ENCODE measurements at regions not wholly inside any gene's neighbourhood (a gene's known extent, or its start where the extent isn't known, plus 50 kb on each side); places are given as distances from the start of the nearest gene placed in this dataset.

- Mint-ChIP-seq H3K4me3 (no peak overlapping the region), H3K27ac (no peak overlapping the region), H3K9me3 (no peaks in the 10 kb centered on the region), H3K4me1 (peaks cover 5% of the 10 kb centered on the region), H3K27me3 (ENCODE audit: insufficient read depth) (no peaks in the 10 kb centered on the region), H3K36me3 (ENCODE audit: low read depth) (no peaks in the 10 kb centered on the region)
- no peak for DNase-seq
- H3K27ac ChIP-seq (ENCODE audit: low read depth, low read length), result no peak overlapping the region
- no peaks in the 10 kb centered on the region for H3K36me3 ChIP-seq (ENCODE audit: control insufficient read depth, insufficient read depth, low read length)
- no peaks in the 10 kb centered on the region for H3K4me1 ChIP-seq (ENCODE audit: control insufficient read depth, insufficient read depth, low read length)
- no peak overlapping the region for H3K9ac ChIP-seq (ENCODE audit: extremely low read depth, low read length, poor library complexity, severe bottlenecking)
- TF ChIP-seq CTCF (conservative IDR thresholded peaks at IDR 0.05), result no peak
- WGBS, 2 experiments (ENCODE audit: insufficient coverage in 1 of 2, insufficient read length in 1 of 2), result 96 to 98% methylated on average over 5 of the region's 5 CpGs
- no peak overlapping the region for H3K4me3 ChIP-seq (ENCODE audit: low read length)
- no peaks in the 10 kb centered on the region for H3K9me3 ChIP-seq (ENCODE audit: control insufficient read depth, low read length)
- no peaks in the 10 kb centered on the region for H3K27me3 ChIP-seq (ENCODE audit: control insufficient read depth, insufficient read depth, low read length, poor library complexity, severe bottlenecking)
These were observed 764.9 kb upstream of the GOLIM4 start for GRCh38 chr3:168860592-168860991.

GRCh38 chr3:168860028-168860427 is 764.3 kb upstream of the GOLIM4 start:
- no peak for TF ChIP-seq CTCF (conservative IDR thresholded peaks at IDR 0.05)
- Mint-ChIP-seq H3K27me3 (ENCODE audit: insufficient read depth) (no peaks in the 10 kb centered on the region), H3K4me3 (no peak overlapping the region), H3K27ac (no peak overlapping the region), H3K4me1 (peaks cover 5% of the 10 kb centered on the region), H3K36me3 (ENCODE audit: low read depth) (no peaks in the 10 kb centered on the region), H3K9me3 (no peaks in the 10 kb centered on the region)
- no peak for DNase-seq
- Histone ChIP-seq H3K4me3 (ENCODE audit: low read length) (no peak overlapping the region), H3K27me3 (ENCODE audit: control insufficient read depth, insufficient read depth, low read length, poor library complexity, severe bottlenecking) (no peaks in the 10 kb centered on the region), H3K36me3 (ENCODE audit: control insufficient read depth, insufficient read depth, low read length) (no peaks in the 10 kb centered on the region), H3K27ac (ENCODE audit: low read depth, low read length) (no peak overlapping the region), H3K4me1 (ENCODE audit: control insufficient read depth, insufficient read depth, low read length) (no peaks in the 10 kb centered on the region), H3K9me3 (ENCODE audit: control insufficient read depth, low read length) (no peaks in the 10 kb centered on the region), H3K9ac (ENCODE audit: extremely low read depth, low read length, poor library complexity, severe bottlenecking) (no peak overlapping the region)
- 92% methylated on average over 4 of the region's 4 CpGs for WGBS, 2 experiments (ENCODE audit: insufficient coverage in 1 of 2, insufficient read length in 1 of 2)

GRCh38 chr3:168859574-168859973 is 763.9 kb upstream of the GOLIM4 start:
- H3K27ac ChIP-seq (ENCODE audit: low read depth, low read length), result no peak overlapping the region
- H3K4me3 ChIP-seq (ENCODE audit: low read length), result no peak overlapping the region
- Mint-ChIP-seq H3K27ac (no peak overlapping the region), H3K4me1 (peaks cover 5% of the 10 kb centered on the region), H3K4me3 (no peak overlapping the region), H3K27me3 (ENCODE audit: insufficient read depth) (no peaks in the 10 kb centered on the region), H3K9me3 (no peaks in the 10 kb centered on the region), H3K36me3 (ENCODE audit: low read depth) (no peaks in the 10 kb centered on the region)
- H3K36me3 ChIP-seq (ENCODE audit: control insufficient read depth, insufficient read depth, low read length), result no peaks in the 10 kb centered on the region
- WGBS, 2 experiments (ENCODE audit: insufficient coverage in 1 of 2, insufficient read length in 1 of 2), result 81 to 83% methylated on average over 1 to 2 of the region's 2 CpGs
- no peak for TF ChIP-seq CTCF (conservative IDR thresholded peaks at IDR 0.05)
- H3K27me3 ChIP-seq (ENCODE audit: control insufficient read depth, insufficient read depth, low read length, poor library complexity, severe bottlenecking), result no peaks in the 10 kb centered on the region
- no peak for DNase-seq
- no peaks in the 10 kb centered on the region for H3K9me3 ChIP-seq (ENCODE audit: control insufficient read depth, low read length)
- no peak overlapping the region for H3K9ac ChIP-seq (ENCODE audit: extremely low read depth, low read length, poor library complexity, severe bottlenecking)
- H3K4me1 ChIP-seq (ENCODE audit: control insufficient read depth, insufficient read depth, low read length), result no peaks in the 10 kb centered on the region

All from endodermal cell (in vitro differentiated cells).